GM13977 (cell line): ENCODE measurements at regions not wholly inside any gene's neighbourhood (a gene's known extent, or its start where the extent isn't known, plus 50 kb on each side); places are given as distances from the start of the nearest gene placed in this dataset.

Experiments used
- DNase-seq: peaks from one replicate; pipeline ENCODE4 v3.0.0; 2012; ENCODE audit warnings: low spot score
- CTCF ChIP-seq: IDR thresholded peaks from 2 replicates; pipeline ENCODE4 v1.5.1; 2012; ENCODE audit warnings: mild to moderate bottlenecking, control low read depth; ENCODE audit not compliant: insufficient read depth; ENCODE audit errors: extremely low read depth, missing control alignments
- in situ Hi-C: fragments of 300-500 bp; cut with MboI; formaldehyde crosslinking; loops from one replicate; pipeline ENCODE4 v1.12.0; 2022; ENCODE audit warnings: low sequenced_read_pairs, low pct_unique_long_range_greater_than_20kb, mixed read lengths, inconsistent platforms; ENCODE audit not compliant: unreplicated experiment

GRCh38 chr13:104286566-104287290 lies 1220.5 kb upstream of the SLC10A2 start:
- in situ Hi-C loops, result no loop called here
- no peak for TF ChIP-seq CTCF
- no peak for DNase-seq

GRCh38 chr13:104281910-104282309 lies 1215.7 kb upstream of the SLC10A2 start:
- TF ChIP-seq CTCF, result no peak
- in situ Hi-C loops, result no loop called here
- DNase-seq, result no peak

- DNase-seq, result no peak
- in situ Hi-C loops, result no loop called here
- no peak for TF ChIP-seq CTCF
Measured at GRCh38 chr13:104270731-104271130, 1204.5 kb upstream of the SLC10A2 start.

GRCh38 chr13:104267206-104267811 lies 1201.1 kb upstream of the SLC10A2 start:
- in situ Hi-C loops, result no loop called here
- no peak for DNase-seq
- TF ChIP-seq CTCF, result no peak

GRCh38 chr13:104256701-104257100 lies 1190.5 kb upstream of the SLC10A2 start:
- no peak for DNase-seq
- no peak for TF ChIP-seq CTCF
- in situ Hi-C loops, result no loop called here

- no peak for TF ChIP-seq CTCF
- in situ Hi-C loops, result no loop called here
- no peak for DNase-seq
Measured at GRCh38 chr13:104253063-104253680, 1187.0 kb upstream of the SLC10A2 start.
